BE2C (cell line): ENCODE measurements at regions not wholly inside any gene's neighbourhood (a gene's known extent, or its start where the extent isn't known, plus 50 kb on each side); places are given as distances from the start of the nearest gene placed in this dataset.

Experiments used
- DNase-seq: peaks from one replicate; pipeline ENCODE4 v3.0.0-alpha.2; 2020
- H3K27me3 ChIP-seq: fragments of 250-450 bp; sonication (Bioruptor Pico); 2 replicates; pipeline ENCODE4 v1.5.1; 2020; ENCODE audit warnings: mild to moderate bottlenecking
- H3K36me3 ChIP-seq: fragments of 250-450 bp; sonication (Bioruptor Pico); 2 replicates; pipeline ENCODE4 v1.5.1; 2020; ENCODE audit warnings: mild to moderate bottlenecking
- H3K4me1 ChIP-seq: fragments of 250-450 bp; sonication (Bioruptor Pico); 2 replicates; pipeline ENCODE4 v1.5.1; 2020
- H3K4me3 ChIP-seq: 2 replicates; pipeline ENCODE4 v1.5.1; 2011; ENCODE audit warnings: low read depth, low read length
- H3K9me3 ChIP-seq: fragments of 250-450 bp; sonication (Bioruptor Pico); 2 replicates; pipeline ENCODE4 v1.5.1; 2020
- CTCF ChIP-seq: IDR thresholded peaks from 2 replicates; pipeline ENCODE4 v1.5.1; 2012; ENCODE audit warnings: mild to moderate bottlenecking, low read depth, low read length

DNA sequence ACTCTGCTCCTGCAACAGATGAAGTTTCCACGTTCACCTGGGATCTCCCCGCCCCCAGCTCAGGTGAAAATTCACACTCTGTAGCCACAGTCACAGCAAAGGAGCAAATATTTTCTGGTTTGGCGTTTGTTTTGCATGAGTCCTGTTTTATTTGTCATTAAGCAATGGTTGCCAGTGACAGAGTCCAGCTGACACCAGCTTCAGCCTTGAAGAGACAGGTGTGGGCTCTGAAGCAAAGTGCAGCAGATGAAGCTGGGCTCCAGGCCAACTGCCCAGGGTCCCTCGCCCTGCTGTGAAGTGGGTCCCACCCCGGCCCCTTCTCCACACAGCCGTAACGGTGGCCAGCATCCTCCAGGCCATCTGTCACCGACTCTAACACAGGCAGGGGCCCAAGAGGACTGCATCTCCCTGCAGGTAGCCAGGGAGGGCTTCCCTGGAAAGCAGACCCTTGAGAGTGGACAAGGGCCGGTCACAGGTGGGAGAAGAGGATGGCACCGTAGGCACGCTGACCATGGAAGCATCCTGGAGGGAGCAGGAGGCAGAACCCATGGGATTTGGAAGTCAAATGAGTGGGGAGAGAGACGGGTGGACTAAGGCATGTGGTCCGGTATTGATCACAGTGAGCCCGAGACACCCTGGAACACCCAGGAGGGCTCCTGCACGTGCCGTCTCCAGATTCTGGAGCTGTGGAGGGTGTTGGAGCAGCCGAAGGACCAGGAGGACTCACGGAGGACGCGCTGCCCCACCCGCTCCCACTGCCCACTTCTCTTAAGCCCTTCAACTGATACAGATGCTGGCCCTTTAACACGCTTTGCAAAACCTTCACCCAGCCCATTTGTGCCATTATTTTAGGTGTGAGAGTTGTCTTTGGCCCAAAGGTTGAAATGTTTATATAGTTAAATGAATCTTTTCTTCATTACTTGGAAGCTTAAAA, 294.5 kb downstream of the BRD1 start:
- Histone ChIP-seq H3K27me3 (no peaks in the 10 kb centered on the region), H3K9me3 (no peaks in the 10 kb centered on the region), H3K4me3 (no peak overlapping the region), H3K4me1 (no peaks in the 10 kb centered on the region), H3K36me3 (no peaks in the 10 kb centered on the region)
- TF ChIP-seq CTCF = no peak
- DNase-seq = no peak

GRCh38 chr22:49531368-49531791, 296.3 kb downstream of the BRD1 start:
- Histone ChIP-seq H3K36me3 (no peaks in the 10 kb centered on the region), H3K27me3 (no peaks in the 10 kb centered on the region), H3K9me3 (no peaks in the 10 kb centered on the region), H3K4me1 (no peaks in the 10 kb centered on the region), H3K4me3 (no peak overlapping the region)
- no peak for DNase-seq
- no peak for TF ChIP-seq CTCF

- no peak for DNase-seq
- Histone ChIP-seq H3K27me3 (no peaks in the 10 kb centered on the region), H3K9me3 (no peaks in the 10 kb centered on the region), H3K4me1 (no peaks in the 10 kb centered on the region), H3K4me3 (no peak overlapping the region), H3K36me3 (no peaks in the 10 kb centered on the region)
- no peak for TF ChIP-seq CTCF
Observed at GRCh38 chr22:49530671-49531367, 296.9 kb downstream of the BRD1 start.

- no peaks in the 10 kb centered on the region for H3K9me3 ChIP-seq
Observed at GRCh38 chr22:49528420-49528720, 299.3 kb downstream of the BRD1 start.

DNA sequence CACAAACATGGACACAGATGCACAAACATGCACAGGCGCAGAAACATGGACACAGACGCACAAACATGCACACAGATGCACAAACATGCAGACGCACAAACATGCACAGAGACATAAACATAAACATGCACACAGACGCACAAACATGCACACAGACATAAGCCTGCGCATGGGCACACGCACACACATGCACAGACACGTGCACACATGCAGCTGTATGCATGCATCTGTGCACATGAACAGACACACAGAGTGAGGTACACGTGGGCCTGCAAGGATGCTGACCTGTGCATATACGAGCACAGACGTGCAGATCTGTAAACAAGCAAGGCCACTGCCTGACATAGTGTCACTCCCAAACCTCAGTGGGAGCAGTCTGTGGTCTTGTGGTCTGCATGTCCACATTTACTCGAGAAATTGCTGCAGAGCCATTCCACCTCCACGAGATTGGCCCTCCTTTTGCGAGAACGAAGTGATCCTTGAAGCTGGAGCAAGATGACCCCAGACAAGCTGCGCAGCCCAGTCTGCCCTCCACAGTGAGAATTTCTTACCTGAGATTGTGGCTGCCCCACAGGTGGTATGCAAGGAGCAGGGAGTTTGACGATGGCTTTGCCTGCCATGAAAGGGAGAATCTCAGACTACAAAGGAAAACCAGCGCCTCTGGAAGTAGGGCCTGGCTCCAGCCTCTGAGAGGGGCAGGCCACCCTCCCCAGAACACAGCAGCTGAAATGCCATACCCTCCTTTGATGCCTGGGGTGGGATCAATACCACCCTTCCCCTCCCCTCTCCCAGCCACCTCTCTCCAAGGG, 299.9 kb downstream of the BRD1 start:
- no peak for TF ChIP-seq CTCF
- no peaks in the 10 kb centered on the region for H3K36me3 ChIP-seq
- H3K9me3 ChIP-seq = no peaks in the 10 kb centered on the region
- no peak for DNase-seq
- no peak overlapping the region for H3K4me3 ChIP-seq
- no peaks in the 10 kb centered on the region for H3K27me3 ChIP-seq
- no peaks in the 10 kb centered on the region for H3K4me1 ChIP-seq

More at GRCh38 chr22:49528420-49528720, 299.3 kb downstream of the BRD1 start:
- H3K27me3 ChIP-seq = no peaks in the 10 kb centered on the region
- no peak for DNase-seq
- H3K4me1 ChIP-seq = no peaks in the 10 kb centered on the region
- H3K36me3 ChIP-seq = no peaks in the 10 kb centered on the region
- TF ChIP-seq CTCF = no peak
- no peak overlapping the region for H3K4me3 ChIP-seq
